ENCODE measurements at regions not wholly inside any gene's neighbourhood (a gene's known extent, or its start where the extent isn't known, plus 50 kb on each side); places are given as distances from the start of the nearest gene placed in this dataset.

- Histone ChIP-seq H3K27ac (no peak overlapping the region), H3K27me3 (no peaks in the 10 kb centered on the region), H3K36me3 (peaks cover 55% of the 10 kb centered on the region), H3K9me3 (no peaks in the 10 kb centered on the region), H3K4me1 (peaks cover 66% of the 10 kb centered on the region), H3K4me3 (no peak overlapping the region)
- TF ChIP-seq POLR2A (IDR thresholded peaks at IDR 0.05) (no peak), EP300 (IDR thresholded peaks at IDR 0.05) (no peak), CTCF (IDR thresholded peaks at IDR 0.05) (no peak), POLR2AphosphoS5 (IDR thresholded peaks at IDR 0.05) (no peak)
- no peak for DNase-seq (ENCODE audit: low spot score in 2 of 2)
- WGBS, result 96% methylated on average over 10 of the region's 10 CpGs
Observed at GRCh38 chr12:124400124-124400523, 105.2 kb downstream of the RFLNA start.

DNA sequence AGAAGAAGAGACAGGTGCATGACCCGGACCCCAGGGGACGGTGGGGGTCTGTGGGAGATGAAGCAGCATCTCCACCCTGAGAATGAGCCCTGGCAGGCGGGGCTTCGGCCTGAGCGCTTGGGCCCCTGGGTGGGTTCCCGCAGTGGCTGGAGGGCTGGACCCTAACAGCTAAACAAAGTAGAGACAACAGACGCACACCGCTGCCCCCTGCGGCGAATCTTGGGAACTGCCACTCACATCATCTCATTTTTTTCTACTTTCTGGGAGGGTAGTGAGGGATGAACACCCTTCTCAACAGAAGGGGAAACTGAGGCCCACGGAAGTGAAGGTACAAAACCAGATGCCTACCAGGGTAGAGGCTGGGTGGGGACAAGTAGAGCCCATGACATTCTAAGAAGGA is 104.7 kb downstream of the RFLNA start:
- Histone ChIP-seq H3K27me3 (no peaks in the 10 kb centered on the region), H3K4me3 (no peak overlapping the region), H3K4me1 (peaks cover 66% of the 10 kb centered on the region), H3K36me3 (peaks cover 59% of the 10 kb centered on the region), H3K9me3 (no peaks in the 10 kb centered on the region), H3K27ac (no peak overlapping the region)
- TF ChIP-seq EP300 (IDR thresholded peaks at IDR 0.05) (no peak), POLR2A (IDR thresholded peaks at IDR 0.05) (no peak), CTCF (IDR thresholded peaks at IDR 0.05) (peak in 1 of 2 donors; percentile 65)
- 78% methylated on average over 11 of the region's 11 CpGs for WGBS
- no peak for DNase-seq (ENCODE audit: low spot score in 2 of 2)

GRCh38 chr12:124398578-124399227 is 103.8 kb downstream of the RFLNA start:
- no peaks in the 10 kb centered on the region for H3K9me3 ChIP-seq
- 93% methylated on average over 3 of the region's 15 CpGs for WGBS
- peaks cover 66% of the 10 kb centered on the region for H3K36me3 ChIP-seq
- peak; percentile 91 to 94 for DNase-seq (ENCODE audit: low spot score in 2 of 2)
- H3K27ac ChIP-seq, result peak overlapping the region; percentile 85
- H3K4me3 ChIP-seq, result no peak overlapping the region
- H3K4me1 ChIP-seq, result peaks cover 66% of the 10 kb centered on the region
- no peaks in the 10 kb centered on the region for H3K27me3 ChIP-seq
- TF ChIP-seq EP300 (IDR thresholded peaks at IDR 0.05) (no peak), POLR2AphosphoS5 (IDR thresholded peaks at IDR 0.05) (no peak), POLR2A (IDR thresholded peaks at IDR 0.05) (no peak), CTCF (IDR thresholded peaks at IDR 0.05) (no peak)

- Histone ChIP-seq H3K27ac (peak overlapping the region; percentile 85), H3K4me3 (no peak overlapping the region), H3K36me3 (peaks cover 66% of the 10 kb centered on the region), H3K9me3 (no peaks in the 10 kb centered on the region), H3K4me1 (peaks cover 66% of the 10 kb centered on the region), H3K27me3 (no peaks in the 10 kb centered on the region)
- 67% methylated on average over 12 of the region's 22 CpGs for WGBS
- TF ChIP-seq POLR2AphosphoS5 (IDR thresholded peaks at IDR 0.05), result no peak
- TF ChIP-seq POLR2A (IDR thresholded peaks at IDR 0.05), result no peak
- no peak for TF ChIP-seq EP300 (IDR thresholded peaks at IDR 0.05)
- no peak for TF ChIP-seq CTCF (IDR thresholded peaks at IDR 0.05)
- no peak for DNase-seq (ENCODE audit: low spot score in 2 of 2)
Observed at GRCh38 chr12:124397807-124398577, 103.1 kb downstream of the RFLNA start.

DNA sequence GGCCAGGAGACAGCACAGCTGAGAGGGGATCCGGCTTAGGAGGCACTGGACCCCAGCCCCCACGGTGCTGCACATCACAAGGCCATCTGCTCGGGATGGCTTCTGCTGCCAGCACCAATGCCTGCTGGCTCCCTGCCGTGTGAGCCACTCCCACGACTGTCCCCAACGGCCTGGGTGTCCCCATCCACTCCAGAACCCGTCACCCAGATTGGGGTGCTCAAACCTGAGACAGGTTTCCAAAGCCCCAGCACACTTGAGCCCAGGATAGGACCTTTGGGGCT is 102.4 kb downstream of the RFLNA start:
- H3K9me3 ChIP-seq, result no peaks in the 10 kb centered on the region
- H3K4me1 ChIP-seq, result peaks cover 69% of the 10 kb centered on the region
- TF ChIP-seq CTCF (IDR thresholded peaks at IDR 0.05) (no peak), POLR2A (IDR thresholded peaks at IDR 0.05) (no peak), EP300 (IDR thresholded peaks at IDR 0.05) (no peak), POLR2AphosphoS5 (IDR thresholded peaks at IDR 0.05) (no peak)
- peak overlapping the region; percentile 85 for H3K27ac ChIP-seq
- 39% methylated on average over 4 of the region's 7 CpGs for WGBS
- peaks cover 64% of the 10 kb centered on the region for H3K36me3 ChIP-seq
- DNase-seq (ENCODE audit: low spot score in 2 of 2), result no peak
- H3K4me3 ChIP-seq, result no peak overlapping the region
- H3K27me3 ChIP-seq, result no peaks in the 10 kb centered on the region
